NCI-H128 (cell line): ENCODE measurements at regions not wholly inside any gene's neighbourhood (a gene's known extent, or its start where the extent isn't known, plus 50 kb on each side); places are given as distances from the start of the nearest gene placed in this dataset.
"Not testable (repeated sequence)": the region's sequence is repeated elsewhere in the genome, so short reads cannot be mapped to it uniquely, and the experiment has no call there.

Source experiments
- DNase-seq: peaks from one replicate; lab custom pipeline; 2025; ENCODE audit not compliant: unreplicated experiment; lab: John Stamatoyannopoulos, UW

GRCh38 chr17:30589431-30589830, 112.2 kb downstream of the GOSR1 start:
- DNase-seq: no peak

- no peak for DNase-seq
Observed at GRCh38 chr17:30588798-30589247, 111.6 kb downstream of the GOSR1 start.

- DNase-seq: no peak
Observed at GRCh38 chr17:30586818-30587595, 109.8 kb downstream of the GOSR1 start.

GRCh38 chr17:30584810-30585209, 107.6 kb downstream of the GOSR1 start:
- DNase-seq: no peak

- no peak for DNase-seq
Observed at GRCh38 chr17:30580916-30581315, 103.7 kb downstream of the GOSR1 start.

GRCh38 chr17:30579610-30580315, 102.6 kb downstream of the GOSR1 start:
- no peak for DNase-seq

GRCh38 chr17:30578015-30578717, 101.0 kb downstream of the GOSR1 start:
- DNase-seq: not testable (repeated sequence)
